ENCODE measurements at regions not wholly inside any gene's neighbourhood (a gene's known extent, or its start where the extent isn't known, plus 50 kb on each side); places are given as distances from the start of the nearest gene placed in this dataset.

DNA sequence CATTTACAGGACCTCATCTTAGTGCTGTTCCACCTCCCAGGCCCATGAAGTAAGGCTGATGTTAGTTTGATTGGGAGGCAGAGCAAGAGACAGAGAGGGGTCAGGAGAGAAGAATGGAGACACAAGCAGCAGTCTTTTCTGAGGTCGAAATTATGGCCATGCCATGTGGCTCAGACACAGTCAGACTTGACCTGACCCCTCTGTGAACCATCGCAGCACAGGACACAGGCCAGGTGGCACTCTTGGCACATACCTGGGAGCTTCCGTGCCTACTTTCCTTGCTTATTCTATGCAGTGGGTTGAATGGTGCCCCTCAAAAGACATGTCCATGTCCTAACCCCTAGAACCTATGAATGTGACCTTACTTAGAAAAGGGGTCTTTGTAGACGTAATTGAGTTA, 254.9 kb downstream of the MAFB start:
- H3K4me3 ChIP-seq (ENCODE audit: low read depth, low read length), result no peak overlapping the region
- H3K36me3 ChIP-seq (ENCODE audit: control insufficient read depth, insufficient read depth, low read length), result no peaks in the 10 kb centered on the region
- DNase-seq (ENCODE audit: low read depth), result no peak
- no peaks in the 10 kb centered on the region for H3K27me3 ChIP-seq (ENCODE audit: control insufficient read depth, insufficient read depth, low read length)
- TF ChIP-seq, protein P1, sequence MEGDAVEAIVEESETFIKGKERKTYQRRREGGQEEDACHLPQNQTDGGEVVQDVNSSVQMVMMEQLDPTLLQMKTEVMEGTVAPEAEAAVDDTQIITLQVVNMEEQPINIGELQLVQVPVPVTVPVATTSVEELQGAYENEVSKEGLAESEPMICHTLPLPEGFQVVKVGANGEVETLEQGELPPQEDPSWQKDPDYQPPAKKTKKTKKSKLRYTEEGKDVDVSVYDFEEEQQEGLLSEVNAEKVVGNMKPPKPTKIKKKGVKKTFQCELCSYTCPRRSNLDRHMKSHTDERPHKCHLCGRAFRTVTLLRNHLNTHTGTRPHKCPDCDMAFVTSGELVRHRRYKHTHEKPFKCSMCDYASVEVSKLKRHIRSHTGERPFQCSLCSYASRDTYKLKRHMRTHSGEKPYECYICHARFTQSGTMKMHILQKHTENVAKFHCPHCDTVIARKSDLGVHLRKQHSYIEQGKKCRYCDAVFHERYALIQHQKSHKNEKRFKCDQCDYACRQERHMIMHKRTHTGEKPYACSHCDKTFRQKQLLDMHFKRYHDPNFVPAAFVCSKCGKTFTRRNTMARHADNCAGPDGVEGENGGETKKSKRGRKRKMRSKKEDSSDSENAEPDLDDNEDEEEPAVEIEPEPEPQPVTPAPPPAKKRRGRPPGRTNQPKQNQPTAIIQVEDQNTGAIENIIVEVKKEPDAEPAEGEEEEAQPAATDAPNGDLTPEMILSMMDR (IDR thresholded peaks at IDR 0.05; ENCODE audit: insufficient read depth, low read length, poor library complexity, severe bottlenecking), result no peak

GRCh38 chr20:40433341-40433861, 255.6 kb downstream of the MAFB start:
- no peaks in the 10 kb centered on the region for H3K27me3 ChIP-seq (ENCODE audit: control insufficient read depth, insufficient read depth, low read length)
- no peaks in the 10 kb centered on the region for H3K36me3 ChIP-seq (ENCODE audit: control insufficient read depth, insufficient read depth, low read length)
- no peak for DNase-seq (ENCODE audit: low read depth)
- H3K4me3 ChIP-seq (ENCODE audit: low read depth, low read length), result no peak overlapping the region
- TF ChIP-seq, protein P1 (IDR thresholded peaks at IDR 0.05; ENCODE audit: insufficient read depth, low read length, poor library complexity, severe bottlenecking), result no peak

GRCh38 chr20:40431611-40432010, 257.4 kb downstream of the MAFB start:
- Histone ChIP-seq H3K27me3 (ENCODE audit: control insufficient read depth, insufficient read depth, low read length) (no peaks in the 10 kb centered on the region), H3K36me3 (ENCODE audit: control insufficient read depth, insufficient read depth, low read length) (no peaks in the 10 kb centered on the region), H3K4me3 (ENCODE audit: low read depth, low read length) (no peak overlapping the region)
- no peak for DNase-seq (ENCODE audit: low read depth)
- TF ChIP-seq, protein P1 (IDR thresholded peaks at IDR 0.05; ENCODE audit: insufficient read depth, low read length, poor library complexity, severe bottlenecking), result no peak

DNA sequence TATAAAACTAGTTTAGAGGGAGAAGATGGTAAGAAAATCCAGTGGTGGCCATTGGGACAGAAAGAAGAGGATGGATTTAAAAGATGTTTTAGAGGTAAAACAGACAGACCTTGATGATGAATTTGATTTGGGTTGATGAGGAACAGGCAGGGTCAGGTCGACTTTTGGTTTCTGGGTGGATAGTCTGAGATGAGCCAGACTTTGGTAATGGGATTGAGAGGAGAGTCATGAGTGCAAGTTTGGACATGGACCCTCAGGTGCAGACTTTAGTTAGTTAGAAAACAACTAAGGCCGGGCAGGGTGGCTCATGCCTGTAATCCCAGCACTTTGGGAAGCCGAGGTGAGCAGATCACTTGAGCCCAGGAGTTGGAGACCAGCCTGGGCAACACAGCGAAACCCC, 257.9 kb downstream of the MAFB start:
- Histone ChIP-seq H3K4me3 (ENCODE audit: low read depth, low read length) (no peak overlapping the region), H3K27me3 (ENCODE audit: control insufficient read depth, insufficient read depth, low read length) (no peaks in the 10 kb centered on the region), H3K36me3 (ENCODE audit: control insufficient read depth, insufficient read depth, low read length) (no peaks in the 10 kb centered on the region)
- DNase-seq (ENCODE audit: low read depth), result no peak
- TF ChIP-seq, protein P1 (IDR thresholded peaks at IDR 0.05; ENCODE audit: insufficient read depth, low read length, poor library complexity, severe bottlenecking), result no peak

DNA sequence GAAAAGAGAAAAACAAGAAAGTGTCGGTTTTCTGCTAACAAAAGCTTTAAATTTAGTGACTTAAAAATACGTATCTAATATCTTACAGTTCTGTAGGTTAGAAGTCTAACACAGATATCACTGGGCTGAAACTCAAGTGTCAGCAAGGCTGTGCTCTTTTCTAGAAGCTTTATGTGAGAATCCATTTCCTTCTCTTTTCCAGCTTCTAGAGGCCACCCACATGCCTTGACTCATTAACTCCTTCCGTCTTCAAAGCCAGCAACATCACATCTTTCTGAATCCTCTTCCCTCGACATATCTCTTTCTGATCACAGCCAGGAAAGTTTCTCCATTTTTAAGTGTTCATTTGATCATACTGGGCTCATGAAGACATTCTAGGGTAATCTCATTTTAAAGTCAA, 262.0 kb downstream of the MAFB start:
- no peaks in the 10 kb centered on the region for H3K36me3 ChIP-seq (ENCODE audit: control insufficient read depth, insufficient read depth, low read length)
- H3K27me3 ChIP-seq (ENCODE audit: control insufficient read depth, insufficient read depth, low read length), result no peaks in the 10 kb centered on the region
- TF ChIP-seq, protein P1 (IDR thresholded peaks at IDR 0.05; ENCODE audit: insufficient read depth, low read length, poor library complexity, severe bottlenecking), result no peak
- no peak for DNase-seq (ENCODE audit: low read depth)
- no peak overlapping the region for H3K4me3 ChIP-seq (ENCODE audit: low read depth, low read length)

GRCh38 chr20:40424695-40425094, 264.3 kb downstream of the MAFB start:
- DNase-seq (ENCODE audit: low read depth), result no peak
- TF ChIP-seq, protein P1 (IDR thresholded peaks at IDR 0.05; ENCODE audit: insufficient read depth, low read length, poor library complexity, severe bottlenecking), result no peak
- Histone ChIP-seq H3K27me3 (ENCODE audit: control insufficient read depth, insufficient read depth, low read length) (no peaks in the 10 kb centered on the region), H3K36me3 (ENCODE audit: control insufficient read depth, insufficient read depth, low read length) (no peaks in the 10 kb centered on the region), H3K4me3 (ENCODE audit: low read depth, low read length) (no peak overlapping the region)

All from kidney epithelial cell (primary cell).